ENCODE measurements at regions not wholly inside any gene's neighbourhood (a gene's known extent, or its start where the extent isn't known, plus 50 kb on each side); places are given as distances from the start of the nearest gene placed in this dataset.

DNA sequence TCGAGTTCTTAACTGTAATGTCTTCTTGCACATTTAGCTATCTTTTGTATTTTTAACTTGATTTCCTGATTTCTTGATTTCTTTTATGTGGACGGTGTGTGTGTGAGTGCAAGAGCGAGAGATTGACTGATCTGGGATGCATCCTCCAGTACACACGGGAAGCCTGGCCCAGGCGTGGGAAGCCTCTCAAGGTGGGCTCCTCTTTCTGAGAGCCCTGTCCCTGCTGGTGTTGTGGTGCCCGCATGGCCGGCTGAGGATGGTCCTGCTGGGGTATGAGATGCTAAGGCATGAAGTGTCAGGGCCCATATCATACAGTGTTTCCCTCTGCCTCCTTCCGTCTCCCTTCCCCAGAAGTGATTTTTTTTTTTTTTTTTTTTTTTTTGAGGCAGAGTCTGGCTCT is 130.8 kb upstream of the TCERG1L start:
- no peak for TF ChIP-seq POLR2A (IDR thresholded peaks at IDR 0.05)
- TF ChIP-seq, protein P1, sequence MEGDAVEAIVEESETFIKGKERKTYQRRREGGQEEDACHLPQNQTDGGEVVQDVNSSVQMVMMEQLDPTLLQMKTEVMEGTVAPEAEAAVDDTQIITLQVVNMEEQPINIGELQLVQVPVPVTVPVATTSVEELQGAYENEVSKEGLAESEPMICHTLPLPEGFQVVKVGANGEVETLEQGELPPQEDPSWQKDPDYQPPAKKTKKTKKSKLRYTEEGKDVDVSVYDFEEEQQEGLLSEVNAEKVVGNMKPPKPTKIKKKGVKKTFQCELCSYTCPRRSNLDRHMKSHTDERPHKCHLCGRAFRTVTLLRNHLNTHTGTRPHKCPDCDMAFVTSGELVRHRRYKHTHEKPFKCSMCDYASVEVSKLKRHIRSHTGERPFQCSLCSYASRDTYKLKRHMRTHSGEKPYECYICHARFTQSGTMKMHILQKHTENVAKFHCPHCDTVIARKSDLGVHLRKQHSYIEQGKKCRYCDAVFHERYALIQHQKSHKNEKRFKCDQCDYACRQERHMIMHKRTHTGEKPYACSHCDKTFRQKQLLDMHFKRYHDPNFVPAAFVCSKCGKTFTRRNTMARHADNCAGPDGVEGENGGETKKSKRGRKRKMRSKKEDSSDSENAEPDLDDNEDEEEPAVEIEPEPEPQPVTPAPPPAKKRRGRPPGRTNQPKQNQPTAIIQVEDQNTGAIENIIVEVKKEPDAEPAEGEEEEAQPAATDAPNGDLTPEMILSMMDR (IDR thresholded peaks at IDR 0.05): no peak
